HG02938 (cell line): ENCODE measurements at regions not wholly inside any gene's neighbourhood (a gene's known extent, or its start where the extent isn't known, plus 50 kb on each side); places are given as distances from the start of the nearest gene placed in this dataset.
"Not testable (repeated sequence)": the region's sequence is repeated elsewhere in the genome, so short reads cannot be mapped to it uniquely, and the experiment has no call there.

Experiments used
- ATAC-seq: cut with Tn5 transposase; IDR thresholded peaks from one replicate; pipeline ENCODE4 v1.9.1; 2021; ENCODE audit warnings: mild to moderate bottlenecking, moderate library complexity; ENCODE audit not compliant: unreplicated experiment

GRCh38 chr10:62492870-62493180 lies 118.7 kb downstream of the ZNF365 start:
- no peak for ATAC-seq

DNA sequence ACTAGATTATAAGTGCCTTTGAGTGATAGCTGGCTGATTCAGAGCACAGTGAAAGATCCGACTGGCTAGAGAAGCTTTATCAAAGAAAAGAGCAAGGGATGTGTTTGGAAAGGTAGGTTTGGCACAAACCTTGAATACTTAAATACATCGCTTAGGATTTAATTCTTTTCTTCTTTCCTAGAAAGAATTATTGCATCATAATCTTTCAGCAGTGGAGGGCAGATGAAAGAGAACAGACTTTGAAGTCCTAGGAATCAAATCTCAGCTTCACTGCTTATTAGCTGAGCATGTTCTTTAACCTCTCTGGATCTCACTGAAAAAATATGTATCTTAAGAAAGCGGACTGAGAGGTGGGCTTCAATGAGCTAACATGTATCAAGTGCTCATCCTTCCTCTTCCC lies 122.8 kb downstream of the ZNF365 start:
- no peak for ATAC-seq

DNA sequence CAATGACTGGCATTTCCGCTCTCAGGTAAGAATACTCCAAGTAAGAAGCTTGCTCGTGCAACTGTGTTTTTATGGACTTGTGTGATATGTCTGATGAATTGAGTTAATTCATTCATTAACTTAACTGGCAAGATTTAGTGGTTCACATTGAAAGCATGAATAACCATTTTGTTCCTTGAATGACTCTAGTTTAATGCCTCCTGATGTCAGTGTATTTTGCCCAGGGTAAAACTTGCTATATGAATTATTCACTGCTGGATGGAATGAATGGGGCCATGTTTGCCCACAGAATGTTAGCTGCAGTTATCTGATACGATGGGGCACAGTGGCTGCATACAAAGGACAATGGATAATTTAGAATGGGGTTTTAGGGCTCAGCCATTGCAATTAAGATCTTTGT lies 124.1 kb downstream of the ZNF365 start:
- no peak for ATAC-seq

- not testable (repeated sequence) for ATAC-seq
Measured at GRCh38 chr10:62500116-62500515, 125.9 kb downstream of the ZNF365 start.

DNA sequence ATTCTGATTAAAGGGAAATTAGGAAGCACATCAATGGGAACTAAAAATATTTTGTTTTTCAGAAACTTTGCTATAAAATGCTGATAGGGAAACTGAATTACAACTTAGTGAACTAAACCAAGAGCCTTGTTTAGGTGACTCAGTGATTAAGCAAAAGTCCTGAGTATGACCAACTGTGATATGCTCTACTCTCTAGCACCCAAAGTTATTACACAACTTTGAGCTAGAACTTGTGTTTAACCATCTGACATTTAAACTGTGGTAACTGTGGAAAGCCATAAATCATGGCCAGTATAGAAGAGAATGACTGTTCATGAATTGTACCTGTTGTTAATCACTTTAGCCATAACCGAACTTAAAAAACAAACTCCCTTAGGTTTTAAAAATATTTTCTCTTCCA lies 127.4 kb downstream of the ZNF365 start:
- no peak for ATAC-seq

GRCh38 chr10:62502995-62503613 lies 128.9 kb downstream of the ZNF365 start:
- ATAC-seq = no peak

GRCh38 chr10:62503872-62504271 lies 129.7 kb downstream of the ZNF365 start:
- ATAC-seq = no peak

DNA sequence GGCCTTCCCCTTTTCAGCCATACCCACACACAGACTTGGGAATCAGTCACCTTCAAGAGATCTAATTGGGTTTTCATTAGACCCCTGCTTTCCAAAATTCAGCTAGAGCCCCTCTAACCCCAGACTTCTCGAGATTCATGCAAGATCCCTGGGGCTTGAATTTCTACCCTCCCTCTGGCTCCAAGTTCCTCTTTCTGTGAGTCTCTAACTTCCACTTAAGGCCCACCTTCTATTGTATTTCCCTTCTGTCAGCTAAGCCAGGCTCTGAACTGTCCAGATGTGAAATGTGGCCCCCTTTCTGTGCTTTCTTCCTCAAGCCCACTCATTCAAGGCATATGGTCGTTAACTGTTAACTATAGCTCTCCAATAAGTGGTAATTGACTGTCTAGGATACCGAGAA lies 132.2 kb downstream of the ZNF365 start:
- ATAC-seq = no peak

- ATAC-seq = no peak
Measured at GRCh38 chr10:62511238-62511637, 137.1 kb downstream of the ZNF365 start.

- peak; percentile 96 for ATAC-seq
Measured at GRCh38 chr10:62511656-62512055, 137.5 kb downstream of the ZNF365 start.

- no peak for ATAC-seq
Measured at GRCh38 chr10:62512732-62513475, 138.7 kb downstream of the ZNF365 start.

- ATAC-seq = no peak
Measured at GRCh38 chr10:62514079-62514693, 140.0 kb downstream of the ZNF365 start.

GRCh38 chr10:62517252-62517651 lies 143.1 kb downstream of the ZNF365 start:
- no peak for ATAC-seq

- ATAC-seq = peak; percentile 39
Measured at GRCh38 chr10:62527019-62527827, 153.1 kb downstream of the ZNF365 start.

DNA sequence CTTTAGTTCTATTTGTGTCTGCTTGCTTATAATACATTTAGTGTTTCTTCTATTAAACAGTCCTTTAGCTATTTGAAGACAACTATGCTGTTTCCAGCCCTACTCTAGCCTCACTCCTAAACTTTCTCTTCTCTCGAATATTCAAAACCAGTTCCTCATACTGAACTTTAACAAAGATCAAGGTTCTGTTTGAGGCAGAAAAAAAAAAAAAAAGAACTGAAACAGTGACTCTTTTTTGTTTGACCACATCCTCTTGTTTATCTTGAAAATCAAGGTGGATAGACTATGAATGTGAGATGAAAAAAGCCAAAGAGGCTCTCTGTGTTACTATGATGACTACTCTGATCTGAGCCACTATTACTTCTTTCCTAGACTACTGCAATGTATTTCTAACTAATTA lies 154.3 kb downstream of the ZNF365 start:
- ATAC-seq = peak; percentile 95

- no peak for ATAC-seq
Measured at GRCh38 chr10:62529396-62529795, 155.2 kb downstream of the ZNF365 start.

DNA sequence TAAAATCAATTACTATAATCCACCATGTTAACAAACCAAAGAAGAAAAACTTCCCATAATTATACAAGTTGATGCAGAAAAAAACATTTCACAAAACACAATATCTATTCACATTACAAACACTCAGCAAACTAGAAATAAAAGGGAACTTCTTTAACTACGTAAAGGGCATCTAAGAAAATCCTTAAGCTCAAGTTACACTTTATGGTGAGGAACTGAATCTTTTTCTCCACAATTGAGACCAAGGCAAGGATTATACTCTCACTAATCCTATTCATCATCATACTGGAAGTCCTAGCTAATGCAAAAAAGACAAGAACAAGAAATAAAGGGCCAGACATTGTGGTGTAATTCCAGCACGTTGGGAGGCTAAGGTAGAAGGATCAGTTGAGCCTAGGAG lies 159.9 kb downstream of the ZNF365 start:
- no peak for ATAC-seq

DNA sequence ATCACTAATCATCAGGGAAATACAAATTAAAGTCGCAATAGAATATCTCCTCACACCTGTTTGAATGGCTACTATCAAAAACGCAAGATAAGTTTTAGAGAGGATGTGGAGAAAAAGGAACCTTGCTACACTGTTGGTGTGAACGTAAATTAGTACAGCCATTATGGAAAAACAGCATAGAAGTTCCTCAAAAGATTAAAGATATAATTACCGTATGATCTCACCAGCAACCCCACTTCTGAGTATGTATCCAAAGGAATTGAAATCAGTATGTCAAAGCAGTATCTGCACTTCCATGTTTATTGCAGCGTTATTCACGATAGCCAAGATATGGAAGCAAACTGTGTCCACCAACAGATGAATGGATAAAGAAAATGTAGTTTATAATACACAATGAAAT lies 164.4 kb downstream of the ZNF365 start:
- no peak for ATAC-seq

DNA sequence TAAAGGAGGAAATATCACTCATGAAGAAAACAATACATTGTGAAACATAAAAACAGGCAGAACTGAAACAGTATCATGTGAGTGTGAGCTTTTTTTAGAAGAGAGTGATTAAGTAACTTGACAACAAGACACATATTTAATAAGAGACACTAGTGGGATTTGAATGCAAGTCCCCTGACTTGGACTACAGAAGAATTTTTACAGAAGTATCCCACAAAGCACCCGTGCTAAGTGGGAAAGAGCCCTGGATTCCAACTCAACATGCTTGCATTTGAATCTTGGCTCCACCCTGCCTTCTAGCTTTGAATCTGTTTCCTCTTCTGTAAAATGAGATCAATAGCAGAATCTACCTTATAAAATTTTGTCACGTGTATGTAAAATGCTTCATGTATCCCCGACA lies 166.2 kb downstream of the ZNF365 start:
- no peak for ATAC-seq

- ATAC-seq = no peak
Measured at GRCh38 chr10:62541811-62542210, 167.6 kb downstream of the ZNF365 start.

DNA sequence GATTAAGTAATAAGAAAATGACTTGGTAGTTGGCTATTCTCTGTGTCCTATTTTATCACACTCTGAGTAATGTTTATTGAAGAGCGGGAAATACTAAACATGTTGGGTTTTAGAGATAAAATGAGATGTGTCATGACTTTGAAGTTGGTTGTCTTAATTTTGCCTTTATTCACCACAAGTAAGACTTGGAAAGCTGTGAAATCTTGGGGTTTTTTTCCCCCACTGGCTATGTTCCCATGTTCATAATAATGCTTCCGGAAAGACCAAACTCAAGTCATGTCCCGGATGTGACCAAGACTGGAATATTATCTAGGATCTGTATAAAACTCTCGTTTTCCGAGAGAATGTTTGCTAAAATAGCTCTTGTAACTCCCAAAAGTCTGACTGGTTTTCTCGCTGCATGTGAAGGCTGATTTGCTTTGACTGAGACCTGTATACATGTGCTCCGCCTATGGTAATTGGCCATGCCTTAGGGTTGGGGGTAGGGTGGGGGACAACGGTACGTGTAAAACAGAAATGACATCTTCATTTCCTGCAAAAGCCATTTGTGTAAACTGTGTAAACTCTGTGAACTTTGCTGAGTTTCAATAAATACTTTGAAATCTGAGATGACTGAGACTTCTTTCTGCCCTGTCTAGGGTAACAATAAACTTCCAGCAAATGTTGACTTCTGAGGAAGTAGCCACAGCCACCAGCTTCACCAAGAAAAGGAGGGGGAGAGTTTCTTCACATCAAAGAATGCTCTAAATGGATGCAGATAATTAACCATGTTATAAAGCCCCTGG lies 169.6 kb downstream of the ZNF365 start:
- ATAC-seq = no peak
